ENCODE measurements at regions not wholly inside any gene's neighbourhood (a gene's known extent, or its start where the extent isn't known, plus 50 kb on each side); places are given as distances from the start of the nearest gene placed in this dataset.

GRCh38 chr13:40475617-40476016, 190.8 kb downstream of the FOXO1 start:
- no peak for ATAC-seq

DNA sequence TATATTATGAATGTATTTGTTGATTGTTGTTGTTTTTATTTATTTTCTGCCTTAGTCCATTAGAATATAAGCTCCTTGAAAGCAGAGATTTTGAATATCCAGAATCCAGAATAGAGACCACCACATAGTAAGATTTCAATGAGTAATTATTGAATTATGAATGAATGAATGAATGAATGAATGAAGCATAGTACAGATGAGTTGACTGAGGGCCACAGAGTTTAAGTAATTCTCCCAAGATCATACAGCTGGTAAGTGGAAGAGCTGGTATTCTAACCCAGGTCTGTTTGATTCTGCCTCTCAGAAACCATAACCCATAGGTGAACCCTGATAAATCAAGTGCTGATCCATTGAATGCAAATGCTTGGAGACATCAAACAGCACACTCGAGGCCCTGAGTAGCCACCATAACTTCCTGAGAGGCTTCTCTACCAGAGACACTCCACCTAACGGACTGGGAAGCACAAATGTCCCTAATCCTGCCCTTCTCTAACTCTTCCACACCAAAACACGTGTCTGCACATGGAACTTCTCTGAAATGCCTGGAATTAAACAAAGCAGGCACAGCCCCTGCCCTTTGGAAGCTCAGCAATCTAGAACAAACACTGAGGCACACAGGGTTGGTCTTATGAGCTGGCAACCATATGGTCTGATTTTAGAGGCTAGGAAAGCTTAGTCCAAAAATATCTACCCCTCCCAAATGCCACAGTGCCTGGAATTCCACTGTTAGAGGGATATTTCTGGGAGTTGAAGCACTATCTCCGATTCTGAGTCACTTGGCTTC, 190.1 kb downstream of the FOXO1 start:
- no peak for ATAC-seq
- DNase-seq (ENCODE audit: low spot score): no peak
- Mint-ChIP-seq H3K4me3 (no peak overlapping the region), H3K9me3 (peaks cover 12% of the 10 kb centered on the region), H3K4me1 (peaks cover 35% of the 10 kb centered on the region), H3K27me3 (ENCODE audit: low read depth) (no peaks in the 10 kb centered on the region), H3K36me3 (no peaks in the 10 kb centered on the region), H3K27ac (no peak overlapping the region)
- ChIA-PET POLR2A (interaction anchor here (0.8 kb wide), 1 partner anchor 121 kb away, joined by 7 read pairs; no protein-coding TSS in a partner anchor), CTCF (no interaction called here)
- TF ChIP-seq, protein P1, sequence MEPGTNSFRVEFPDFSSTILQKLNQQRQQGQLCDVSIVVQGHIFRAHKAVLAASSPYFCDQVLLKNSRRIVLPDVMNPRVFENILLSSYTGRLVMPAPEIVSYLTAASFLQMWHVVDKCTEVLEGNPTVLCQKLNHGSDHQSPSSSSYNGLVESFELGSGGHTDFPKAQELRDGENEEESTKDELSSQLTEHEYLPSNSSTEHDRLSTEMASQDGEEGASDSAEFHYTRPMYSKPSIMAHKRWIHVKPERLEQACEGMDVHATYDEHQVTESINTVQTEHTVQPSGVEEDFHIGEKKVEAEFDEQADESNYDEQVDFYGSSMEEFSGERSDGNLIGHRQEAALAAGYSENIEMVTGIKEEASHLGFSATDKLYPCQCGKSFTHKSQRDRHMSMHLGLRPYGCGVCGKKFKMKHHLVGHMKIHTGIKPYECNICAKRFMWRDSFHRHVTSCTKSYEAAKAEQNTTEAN (CRISPR knock-in tag; IDR thresholded peaks at IDR 0.05): no peak
- 0 out of 2 replicates have a peak, but pooled peaks have one; percentile 13 for TF ChIP-seq GABPB1 (CRISPR knock-in tag; IDR thresholded peaks at IDR 0.05)
- no peak for TF ChIP-seq IRF2 (CRISPR knock-in tag; IDR thresholded peaks at IDR 0.05; ENCODE audit: borderline replicate concordance, low read depth)
- no peak for TF ChIP-seq ZMAT4 (CRISPR knock-in tag; IDR thresholded peaks at IDR 0.05)

More at GRCh38 chr13:40475617-40476016, 190.8 kb downstream of the FOXO1 start:
- Mint-ChIP-seq H3K4me3 (no peak overlapping the region), H3K4me1 (peaks cover 27% of the 10 kb centered on the region), H3K9me3 (peaks cover 20% of the 10 kb centered on the region), H3K27ac (no peak overlapping the region), H3K27me3 (ENCODE audit: low read depth) (no peaks in the 10 kb centered on the region), H3K36me3 (no peaks in the 10 kb centered on the region)
- CTCF ChIA-PET: no interaction called here
- DNase-seq (ENCODE audit: low spot score): no peak
- POLR2A ChIA-PET: interaction anchor here (0.8 kb wide), 1 partner anchor 120 kb away, joined by 7 read pairs; no protein-coding TSS in a partner anchor
- TF ChIP-seq ERG (CRISPR knock-in tag; IDR thresholded peaks at IDR 0.05) (no peak), E2F5 (CRISPR knock-in tag; IDR thresholded peaks at IDR 0.05) (no peak)
- TF ChIP-seq, protein P2, sequence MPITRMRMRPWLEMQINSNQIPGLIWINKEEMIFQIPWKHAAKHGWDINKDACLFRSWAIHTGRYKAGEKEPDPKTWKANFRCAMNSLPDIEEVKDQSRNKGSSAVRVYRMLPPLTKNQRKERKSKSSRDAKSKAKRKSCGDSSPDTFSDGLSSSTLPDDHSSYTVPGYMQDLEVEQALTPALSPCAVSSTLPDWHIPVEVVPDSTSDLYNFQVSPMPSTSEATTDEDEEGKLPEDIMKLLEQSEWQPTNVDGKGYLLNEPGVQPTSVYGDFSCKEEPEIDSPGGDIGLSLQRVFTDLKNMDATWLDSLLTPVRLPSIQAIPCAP (CRISPR knock-in tag; IDR thresholded peaks at IDR 0.05): no peak

DNA sequence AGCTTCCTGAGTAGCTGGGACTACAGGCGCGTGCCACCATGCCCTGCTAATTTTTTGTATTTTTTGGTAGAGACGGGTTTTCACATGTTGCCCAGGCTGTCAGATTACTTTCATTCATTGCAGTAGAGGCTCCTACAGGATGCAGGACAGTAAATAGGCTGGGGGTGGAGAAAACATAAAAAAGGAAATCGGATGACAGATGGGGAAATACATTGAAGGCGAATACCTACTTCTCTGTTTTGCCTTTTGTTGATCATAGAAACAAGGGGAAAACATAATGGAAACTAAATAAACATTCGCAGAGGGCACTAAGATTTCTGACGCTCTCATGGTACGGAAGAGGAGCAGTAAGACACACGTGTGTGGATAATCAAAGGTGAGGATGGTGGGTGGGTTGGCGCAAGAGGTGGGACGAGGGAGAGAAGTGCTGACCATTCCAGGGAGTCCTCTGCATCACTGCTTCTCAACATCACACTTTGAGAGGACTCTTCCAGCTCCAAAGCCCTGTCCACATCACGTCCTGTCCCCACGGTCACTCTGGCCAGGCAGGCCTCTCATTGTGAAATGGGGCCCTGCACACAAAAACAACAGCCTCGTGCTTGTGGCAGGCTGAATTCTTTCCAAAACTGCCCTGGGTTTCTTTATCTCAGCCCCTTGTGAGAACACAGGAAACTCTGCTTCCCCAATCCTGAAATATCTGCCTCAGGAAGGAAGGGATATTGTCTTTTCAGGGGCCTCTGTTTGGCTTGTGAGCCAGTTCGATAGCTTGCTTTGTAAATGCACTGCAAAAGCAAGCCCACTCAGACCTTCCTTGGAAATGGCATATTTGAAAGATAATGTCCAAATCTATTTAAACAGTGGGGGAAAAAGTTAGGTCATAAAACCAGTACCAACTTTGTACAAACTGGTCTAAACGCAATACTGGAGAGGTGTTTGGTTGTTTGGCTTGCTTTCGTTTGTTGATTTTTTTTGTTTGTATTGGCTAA, 188.5 kb downstream of the FOXO1 start:
- peak; percentile 16; the same call in 1 of the 2 replicates for ATAC-seq
- Mint-ChIP-seq H3K9me3 (peaks cover 3% of the 10 kb centered on the region; the same call in 1 of the 2 replicates), H3K4me1 (peaks cover 42% of the 10 kb centered on the region), H3K27me3 (ENCODE audit: low read depth) (no peaks in the 10 kb centered on the region), H3K4me3 (no peak overlapping the region), H3K27ac (peak overlapping the region; percentile 75), H3K36me3 (no peaks in the 10 kb centered on the region)
- CTCF ChIA-PET: no interaction called here
- no peak for DNase-seq (ENCODE audit: low spot score)
- POLR2A ChIA-PET: no interaction called here
- no peak for TF ChIP-seq ZNF317 (CRISPR knock-in tag; IDR thresholded peaks at IDR 0.05; ENCODE audit: borderline replicate concordance, low read depth)
- no peak for TF ChIP-seq KAT7 (CRISPR knock-in tag; IDR thresholded peaks at IDR 0.05; ENCODE audit: borderline replicate concordance)
- no peak for TF ChIP-seq HMGA2 (CRISPR knock-in tag; IDR thresholded peaks at IDR 0.05)
- no peak for TF ChIP-seq NFYB (CRISPR knock-in tag; conservative IDR thresholded peaks at IDR 0.05; ENCODE audit: low read depth)
- no peak for TF ChIP-seq ZNF671 (CRISPR knock-in tag; IDR thresholded peaks at IDR 0.05)
- TF ChIP-seq ZNF263 (CRISPR knock-in tag; IDR thresholded peaks at IDR 0.05; ENCODE audit: low read depth): no peak
- no peak for TF ChIP-seq ZNF281 (CRISPR knock-in tag; IDR thresholded peaks at IDR 0.05)
- TF ChIP-seq ZNF416 (CRISPR knock-in tag; IDR thresholded peaks at IDR 0.05): no peak
